ENCODE measurements at regions not wholly inside any gene's neighbourhood (a gene's known extent, or its start where the extent isn't known, plus 50 kb on each side); places are given as distances from the start of the nearest gene placed in this dataset.

- no peak overlapping the region for H3K4me3 ChIP-seq (ENCODE audit: control insufficient read depth, low read depth, low read length)
- DNase-seq (ENCODE audit: low read depth): no peak
- TF ChIP-seq, protein P1, sequence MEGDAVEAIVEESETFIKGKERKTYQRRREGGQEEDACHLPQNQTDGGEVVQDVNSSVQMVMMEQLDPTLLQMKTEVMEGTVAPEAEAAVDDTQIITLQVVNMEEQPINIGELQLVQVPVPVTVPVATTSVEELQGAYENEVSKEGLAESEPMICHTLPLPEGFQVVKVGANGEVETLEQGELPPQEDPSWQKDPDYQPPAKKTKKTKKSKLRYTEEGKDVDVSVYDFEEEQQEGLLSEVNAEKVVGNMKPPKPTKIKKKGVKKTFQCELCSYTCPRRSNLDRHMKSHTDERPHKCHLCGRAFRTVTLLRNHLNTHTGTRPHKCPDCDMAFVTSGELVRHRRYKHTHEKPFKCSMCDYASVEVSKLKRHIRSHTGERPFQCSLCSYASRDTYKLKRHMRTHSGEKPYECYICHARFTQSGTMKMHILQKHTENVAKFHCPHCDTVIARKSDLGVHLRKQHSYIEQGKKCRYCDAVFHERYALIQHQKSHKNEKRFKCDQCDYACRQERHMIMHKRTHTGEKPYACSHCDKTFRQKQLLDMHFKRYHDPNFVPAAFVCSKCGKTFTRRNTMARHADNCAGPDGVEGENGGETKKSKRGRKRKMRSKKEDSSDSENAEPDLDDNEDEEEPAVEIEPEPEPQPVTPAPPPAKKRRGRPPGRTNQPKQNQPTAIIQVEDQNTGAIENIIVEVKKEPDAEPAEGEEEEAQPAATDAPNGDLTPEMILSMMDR (conservative IDR thresholded peaks at IDR 0.05; ENCODE audit: control insufficient read depth, insufficient read depth, low read depth, low read length): no peak
These were observed 382.3 kb upstream of the MTPN start for GRCh38 chr7:136359333-136359903.

DNA sequence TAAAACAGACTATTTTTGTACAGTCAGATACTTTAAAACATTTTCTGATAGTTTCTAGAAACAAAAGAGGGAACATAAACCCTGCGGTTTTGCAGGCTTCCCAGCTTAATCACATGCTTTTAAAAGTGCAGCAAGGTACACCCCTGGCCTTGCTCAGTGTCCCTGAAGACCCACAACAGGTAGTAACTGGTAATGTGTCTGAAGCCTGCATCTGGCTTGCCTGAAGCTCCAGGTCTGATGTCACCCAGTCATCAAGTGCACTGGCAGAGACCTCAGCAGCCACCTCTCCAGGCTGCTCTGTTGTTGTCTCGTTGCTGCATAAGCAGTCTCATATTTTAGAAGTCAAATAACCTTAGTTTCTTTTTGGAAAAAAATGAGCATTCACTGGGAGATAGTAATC is 376.1 kb upstream of the MTPN start:
- H3K4me3 ChIP-seq (ENCODE audit: control insufficient read depth, low read depth, low read length): no peak overlapping the region
- TF ChIP-seq, protein P1 (conservative IDR thresholded peaks at IDR 0.05; ENCODE audit: control insufficient read depth, insufficient read depth, low read depth, low read length): no peak
- DNase-seq (ENCODE audit: low read depth): no peak

GRCh38 chr7:136348542-136349192 is 371.5 kb upstream of the MTPN start:
- TF ChIP-seq, protein P1 (conservative IDR thresholded peaks at IDR 0.05; ENCODE audit: control insufficient read depth, insufficient read depth, low read depth, low read length): no peak
- no peak for DNase-seq (ENCODE audit: low read depth)

GRCh38 chr7:136348142-136348541 is 371.0 kb upstream of the MTPN start:
- TF ChIP-seq, protein P1 (conservative IDR thresholded peaks at IDR 0.05; ENCODE audit: control insufficient read depth, insufficient read depth, low read depth, low read length): no peak

More at GRCh38 chr7:136348542-136349192, 371.5 kb upstream of the MTPN start:
- no peak overlapping the region for H3K4me3 ChIP-seq (ENCODE audit: control insufficient read depth, low read depth, low read length)

GRCh38 chr7:136347488-136347887 is 370.3 kb upstream of the MTPN start:
- TF ChIP-seq, protein P1 (conservative IDR thresholded peaks at IDR 0.05; ENCODE audit: control insufficient read depth, insufficient read depth, low read depth, low read length): no peak
- DNase-seq (ENCODE audit: low read depth): no peak
- H3K4me3 ChIP-seq (ENCODE audit: control insufficient read depth, low read depth, low read length): no peak overlapping the region

More at GRCh38 chr7:136348142-136348541, 371.0 kb upstream of the MTPN start:
- DNase-seq (ENCODE audit: low read depth): no peak
- H3K4me3 ChIP-seq (ENCODE audit: control insufficient read depth, low read depth, low read length): no peak overlapping the region

GRCh38 chr7:136342251-136342650 is 365.1 kb upstream of the MTPN start:
- H3K4me3 ChIP-seq (ENCODE audit: control insufficient read depth, low read depth, low read length): no peak overlapping the region
- no peak for DNase-seq (ENCODE audit: low read depth)
- TF ChIP-seq, protein P1 (conservative IDR thresholded peaks at IDR 0.05; ENCODE audit: control insufficient read depth, insufficient read depth, low read depth, low read length): no peak

Data from fibroblast of mammary gland (primary cell).